Lower lobe of right lung (tissue), 2 donors: ENCODE measurements at regions not wholly inside any gene's neighbourhood (a gene's known extent, or its start where the extent isn't known, plus 50 kb on each side); places are given as distances from the start of the nearest gene placed in this dataset.

ENCODE experiments used
- ATAC-seq, 2 donors: fragments of 200-7000 bp; cut with Tn5 transposase; one replicate each; pipeline ENCODE4 v1.9.1; 2020 to 2022; ENCODE audit warnings: mild to moderate bottlenecking in 2 of 2, moderate library complexity in 2 of 2
- DNase-seq: peaks from one replicate; pipeline ENCODE4 v3.0.0-alpha.2; 2020
- H3K27ac ChIP-seq: fragments of 200-600 bp; one replicate; pipeline ENCODE4 v1.8.0; 2022
- H3K27me3 ChIP-seq: fragments of 200-600 bp; one replicate; pipeline ENCODE4 v1.8.0; 2022; ENCODE audit warnings: low read depth
- H3K36me3 ChIP-seq: fragments of 200-600 bp; one replicate; pipeline ENCODE4 v1.8.0; 2022; ENCODE audit warnings: mild to moderate bottlenecking
- H3K4me1 ChIP-seq: fragments of 200-600 bp; one replicate; pipeline ENCODE4 v1.8.0; 2022
- H3K4me3 ChIP-seq: fragments of 200-600 bp; one replicate; pipeline ENCODE4 v1.8.0; 2022; ENCODE audit warnings: mild to moderate bottlenecking
- H3K9me3 ChIP-seq: fragments of 200-600 bp; one replicate; pipeline ENCODE4 v1.8.0; 2022
- intact Hi-C: fragments of 100-400 bp; cut with DNase I; formaldehyde crosslinking; loops from one replicate; pipeline ENCODE4 v1.11.0; 2022
- TF ChIP-seq, protein P1 (sequence below): fragments of 200-600 bp; IDR thresholded peaks from one replicate; pipeline ENCODE4 v1.8.0; 2022; ENCODE audit warnings: antibody characterized with exemption, mild to moderate bottlenecking
- donor health status: DM: no; HTN: yes; CAD: no; lungs with severe emphysema.

DNA sequence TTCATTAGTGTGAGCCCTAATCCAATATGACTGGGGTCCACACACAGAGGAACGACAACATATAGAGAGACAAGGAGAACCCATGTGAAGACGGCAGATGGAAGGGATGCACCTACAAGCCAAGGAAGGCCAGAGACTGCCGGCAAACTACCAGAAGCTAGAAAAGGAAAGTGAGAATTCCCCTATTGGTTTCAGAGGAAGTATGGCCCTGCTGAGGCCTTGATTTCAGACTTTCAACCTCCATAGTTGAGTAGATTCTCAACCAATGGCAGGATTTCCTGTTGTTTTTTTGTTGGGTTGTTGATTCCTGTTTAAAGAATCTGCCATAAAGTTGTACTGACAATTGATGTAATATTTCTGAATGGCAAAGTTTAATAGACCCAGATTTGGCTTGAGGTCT lies 241.5 kb downstream of the SATB2 start:
- Histone ChIP-seq H3K36me3 (no peaks in the 10 kb centered on the region), H3K9me3 (no peaks in the 10 kb centered on the region), H3K27me3 (no peaks in the 10 kb centered on the region), H3K4me3 (no peak overlapping the region), H3K4me1 (no peaks in the 10 kb centered on the region), H3K27ac (no peak overlapping the region)
- TF ChIP-seq, protein P1, sequence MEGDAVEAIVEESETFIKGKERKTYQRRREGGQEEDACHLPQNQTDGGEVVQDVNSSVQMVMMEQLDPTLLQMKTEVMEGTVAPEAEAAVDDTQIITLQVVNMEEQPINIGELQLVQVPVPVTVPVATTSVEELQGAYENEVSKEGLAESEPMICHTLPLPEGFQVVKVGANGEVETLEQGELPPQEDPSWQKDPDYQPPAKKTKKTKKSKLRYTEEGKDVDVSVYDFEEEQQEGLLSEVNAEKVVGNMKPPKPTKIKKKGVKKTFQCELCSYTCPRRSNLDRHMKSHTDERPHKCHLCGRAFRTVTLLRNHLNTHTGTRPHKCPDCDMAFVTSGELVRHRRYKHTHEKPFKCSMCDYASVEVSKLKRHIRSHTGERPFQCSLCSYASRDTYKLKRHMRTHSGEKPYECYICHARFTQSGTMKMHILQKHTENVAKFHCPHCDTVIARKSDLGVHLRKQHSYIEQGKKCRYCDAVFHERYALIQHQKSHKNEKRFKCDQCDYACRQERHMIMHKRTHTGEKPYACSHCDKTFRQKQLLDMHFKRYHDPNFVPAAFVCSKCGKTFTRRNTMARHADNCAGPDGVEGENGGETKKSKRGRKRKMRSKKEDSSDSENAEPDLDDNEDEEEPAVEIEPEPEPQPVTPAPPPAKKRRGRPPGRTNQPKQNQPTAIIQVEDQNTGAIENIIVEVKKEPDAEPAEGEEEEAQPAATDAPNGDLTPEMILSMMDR: no peak
- DNase-seq (no peak), ATAC-seq (no peak)
- intact Hi-C loops: no loop called here

DNA sequence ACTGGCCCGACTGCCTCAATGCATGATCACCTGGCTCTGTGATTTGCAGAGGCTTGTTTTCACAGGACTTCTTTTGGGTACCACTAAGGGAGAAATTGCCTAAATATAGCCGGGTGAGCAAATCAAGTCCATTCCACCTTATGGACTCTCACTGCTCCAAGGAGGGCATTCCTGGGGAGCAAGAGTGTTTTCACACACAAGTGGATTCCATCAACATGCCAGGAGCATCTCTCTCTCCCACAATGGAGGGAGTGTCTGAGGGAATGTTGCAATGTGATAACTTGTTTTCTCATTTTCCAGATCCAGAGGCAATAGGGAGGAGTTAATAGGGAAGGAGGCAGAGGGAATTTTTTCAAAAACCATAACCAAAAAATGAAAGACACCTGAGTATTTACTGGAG lies 250.7 kb downstream of the SATB2 start:
- Histone ChIP-seq H3K4me1 (no peaks in the 10 kb centered on the region), H3K27me3 (no peaks in the 10 kb centered on the region), H3K27ac (no peak overlapping the region), H3K4me3 (no peak overlapping the region), H3K36me3 (no peaks in the 10 kb centered on the region), H3K9me3 (no peaks in the 10 kb centered on the region)
- TF ChIP-seq, protein P1: no peak
- ATAC-seq (no peak), DNase-seq (no peak)
- intact Hi-C loops: no loop called here

DNA sequence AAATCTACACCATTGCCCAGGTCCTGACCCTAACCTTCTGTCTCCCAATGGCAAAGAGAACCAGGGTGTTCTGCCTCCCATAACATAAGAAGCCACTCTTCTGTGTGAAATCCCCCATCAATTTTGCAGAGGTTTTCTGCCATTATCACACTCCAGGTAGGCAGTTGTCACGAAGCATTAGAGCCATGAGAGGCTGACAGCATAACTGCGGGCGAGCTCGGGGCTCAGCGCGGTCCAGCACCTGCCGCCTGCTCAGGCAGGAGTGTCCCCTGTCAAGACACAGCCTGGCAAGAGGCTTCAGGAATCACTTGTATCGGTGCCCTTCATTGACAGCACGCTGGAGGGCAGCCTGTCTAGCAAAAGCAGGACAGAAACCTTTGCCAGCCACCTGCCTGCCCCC lies 251.2 kb downstream of the SATB2 start:
- Histone ChIP-seq H3K4me3 (no peak overlapping the region), H3K4me1 (no peaks in the 10 kb centered on the region), H3K36me3 (no peaks in the 10 kb centered on the region), H3K9me3 (no peaks in the 10 kb centered on the region), H3K27ac (no peak overlapping the region), H3K27me3 (no peaks in the 10 kb centered on the region)
- ATAC-seq (no peak), DNase-seq (no peak)
- TF ChIP-seq, protein P1: no peak
- intact Hi-C loops: no loop called here

DNA sequence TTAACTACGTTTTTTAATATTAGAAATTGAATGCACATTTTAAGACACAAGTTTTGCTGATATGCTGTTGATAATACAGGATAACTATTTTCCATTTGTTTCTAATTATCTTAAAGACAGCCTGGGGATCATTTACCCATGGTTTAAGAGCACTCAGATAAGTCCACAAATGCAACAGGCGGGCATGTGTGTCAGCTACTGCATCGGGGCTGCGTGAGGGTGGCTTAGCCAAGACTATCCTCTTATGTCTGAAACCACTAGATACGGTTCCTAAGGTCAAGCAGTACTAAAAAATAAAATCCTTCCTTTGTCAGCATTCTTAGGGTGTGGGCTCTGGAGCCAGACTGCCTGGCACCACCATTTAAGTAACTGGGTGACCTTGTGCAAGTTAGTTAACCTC lies 254.8 kb downstream of the SATB2 start:
- TF ChIP-seq, protein P1: no peak
- DNase-seq (no peak), ATAC-seq (no peak)
- H3K9me3 ChIP-seq: no peaks in the 10 kb centered on the region
- intact Hi-C loops: no loop called here
- H3K4me3 ChIP-seq: no peak overlapping the region
- H3K27ac ChIP-seq: no peak overlapping the region
- H3K36me3 ChIP-seq: no peaks in the 10 kb centered on the region
- H3K4me1 ChIP-seq: no peaks in the 10 kb centered on the region
- H3K27me3 ChIP-seq: no peaks in the 10 kb centered on the region

DNA sequence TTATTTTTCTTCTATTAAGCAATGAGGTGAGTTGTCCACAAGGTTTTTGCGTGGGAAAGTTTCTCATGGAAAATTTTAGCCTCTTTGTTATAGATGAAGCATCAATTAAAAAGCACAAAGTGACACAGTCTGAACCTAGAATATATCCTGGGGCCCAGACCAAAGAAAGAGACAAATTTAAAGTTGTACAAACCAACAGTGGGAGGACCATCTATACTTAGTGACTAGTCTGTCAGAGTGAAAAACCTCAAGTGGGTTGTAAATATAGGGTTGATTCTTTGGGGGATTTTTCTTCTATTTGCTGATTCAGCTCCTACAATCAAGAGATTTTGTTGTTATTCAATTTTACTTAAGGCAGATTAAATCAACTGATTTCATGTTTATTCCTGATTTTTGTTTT lies 256.2 kb downstream of the SATB2 start:
- Histone ChIP-seq H3K27me3 (no peaks in the 10 kb centered on the region), H3K9me3 (no peaks in the 10 kb centered on the region), H3K27ac (no peak overlapping the region), H3K4me3 (no peak overlapping the region), H3K4me1 (no peaks in the 10 kb centered on the region), H3K36me3 (no peaks in the 10 kb centered on the region)
- DNase-seq: no peak
- intact Hi-C loops: no loop called here
- no peak for ATAC-seq
- TF ChIP-seq, protein P1: no peak

DNA sequence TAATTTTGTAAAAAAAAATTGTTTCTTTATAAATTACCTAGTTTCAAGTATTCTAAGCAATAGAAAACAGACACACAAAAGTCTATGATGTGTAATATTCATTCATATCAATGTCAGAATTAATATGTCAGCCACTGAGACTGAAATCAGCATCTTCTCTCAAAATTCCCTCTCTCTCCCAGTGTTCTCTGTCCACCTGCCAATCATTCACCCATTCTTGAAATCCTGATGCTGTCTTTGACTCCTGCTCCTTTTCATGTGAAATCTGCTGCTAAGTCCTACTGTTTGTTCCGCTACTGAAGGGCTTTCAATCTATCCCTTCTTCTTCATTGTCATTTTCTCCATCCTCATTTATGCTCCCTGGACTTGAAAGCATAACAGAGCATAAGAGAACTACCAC lies 257.9 kb downstream of the SATB2 start:
- Histone ChIP-seq H3K27ac (no peak overlapping the region), H3K36me3 (no peaks in the 10 kb centered on the region), H3K4me3 (no peak overlapping the region), H3K9me3 (no peaks in the 10 kb centered on the region), H3K27me3 (no peaks in the 10 kb centered on the region), H3K4me1 (no peaks in the 10 kb centered on the region)
- intact Hi-C loops: no loop called here
- ATAC-seq: no peak
- TF ChIP-seq, protein P1: no peak
- DNase-seq: no peak
